B cell (primary cell): ENCODE measurements at regions not wholly inside any gene's neighbourhood (a gene's known extent, or its start where the extent isn't known, plus 50 kb on each side); places are given as distances from the start of the nearest gene placed in this dataset.

ENCODE experiments used
- ATAC-seq: fragments of 200-7000 bp; cut with Tn5 transposase; one replicate; pipeline ENCODE4 v1.10.0; 2021; ENCODE audit warnings: low read depth, mild to moderate bottlenecking, moderate number of reproducible peaks, moderate library complexity
- CTCF ChIA-PET: fragments of 350-600 bp; sonication (Branson Sonifier 250); formaldehyde crosslinking; loops from one replicate; lab custom pipeline; 2021; ENCODE audit warnings: antibody characterized with exemption, inconsistent platforms; lab: Charles Lee
- POLR2A ChIA-PET: fragments of 350-600 bp; sonication (Branson Sonifier 250); formaldehyde crosslinking; loops from one replicate; lab custom pipeline; 2021; ENCODE audit warnings: antibody characterized with exemption; lab: Charles Lee
- DNase-seq: peaks from one replicate; pipeline ENCODE4 v3.0.0; 2013
- H2AFZ ChIP-seq: 2 replicates; pipeline ENCODE4 v1.6.1; 2012; ENCODE audit warnings: mild to moderate bottlenecking, low read depth, low read length; ENCODE audit not compliant: insufficient read depth, poor library complexity, severe bottlenecking
- H3K27ac ChIP-seq, 2 donors: 1 replicate in 1 of 2; 2 replicates in 1 of 2; pipeline ENCODE4 v1.5.1; 2012 to 2013; ENCODE audit warnings: low read length in 2 of 2, mild to moderate bottlenecking in 2 of 2, moderate library complexity in 1 of 2
- H3K27me3 ChIP-seq, 4 experiments: fragments of 200-600 bp in 1 of 4; sonication (generic) in 1 of 4; replicated peaks in 1 of 4; 1 replicate in 2 of 4; 2 replicates in 2 of 4; pipeline versions ENCODE4 v1.6.1 to v1.7.0; 2013 to 2016; ENCODE audit warnings: low read length in 3 of 4, mild to moderate bottlenecking in 2 of 4, mixed read lengths in 1 of 4, moderate library complexity in 1 of 4; ENCODE audit not compliant: insufficient read depth in 4 of 4, control insufficient read depth in 3 of 4; ENCODE audit errors: control extremely low read depth in 1 of 4
- H3K36me3 ChIP-seq, 2 experiments: replicated peaks in 1 of 2; 1 replicate in 1 of 2; 2 replicates in 1 of 2; pipeline versions ENCODE4 v1.6.1 to v1.7.1; 2013; ENCODE audit warnings: low read length in 1 of 2; ENCODE audit not compliant: insufficient read depth in 2 of 2, control insufficient read depth in 1 of 2; ENCODE audit errors: control extremely low read depth in 1 of 2, extremely low read depth in 1 of 2
- H3K4me1 ChIP-seq, 2 donors: fragments of 200-600 bp in 1 of 2; sonication (generic) in 1 of 2; 1 replicate in 1 of 2; 2 replicates in 1 of 2; pipeline versions ENCODE4 v1.5.1 to v1.6.1; 2013 to 2017; ENCODE audit warnings: low read length in 2 of 2; ENCODE audit not compliant: control insufficient read depth in 2 of 2, insufficient read depth in 2 of 2
- H3K4me2 ChIP-seq: replicated peaks from 2 replicates; pipeline ENCODE3; 2012; ENCODE audit warnings: mild to moderate bottlenecking, low read depth, low read length; ENCODE audit not compliant: poor library complexity, severe bottlenecking
- H3K4me3 ChIP-seq, 5 experiments: fragments of 200-600 bp in 1 of 5; sonication (generic) in 1 of 5; 1 replicate in 3 of 5; 2 replicates in 2 of 5; pipeline versions ENCODE4 v1.5.1 to v1.7.0; 2011 to 2016; ENCODE audit warnings: low read length in 4 of 5, mild to moderate bottlenecking in 4 of 5, low read depth in 2 of 5, control low read depth in 1 of 5, moderate library complexity in 1 of 5; ENCODE audit not compliant: insufficient read depth in 1 of 5; ENCODE audit errors: control extremely low read depth in 1 of 5, extremely low read depth in 1 of 5
- H3K79me2 ChIP-seq: fragments of 200-600 bp; sonication (generic); one replicate; pipeline ENCODE4 v1.6.0; 2016; ENCODE audit warnings: low read length; ENCODE audit not compliant: control insufficient read depth, insufficient read depth
- H3K9ac ChIP-seq: fragments of 200-600 bp; sonication (generic); 2 replicates; pipeline ENCODE4 v1.6.1; 2017; ENCODE audit warnings: mild to moderate bottlenecking, low read length, moderate library complexity
- H3K9me3 ChIP-seq, 3 donors: one replicate each; pipeline versions ENCODE4 v1.6.1 to v1.7.1; 2013; ENCODE audit warnings: low read length in 2 of 3; ENCODE audit not compliant: control insufficient read depth in 2 of 3, insufficient read depth in 1 of 3; ENCODE audit errors: control extremely low read depth in 1 of 3
- H4K20me1 ChIP-seq: 2 replicates; pipeline ENCODE4 v1.6.0; 2012; ENCODE audit warnings: mild to moderate bottlenecking, low read length; ENCODE audit not compliant: insufficient read depth, control insufficient read depth, poor library complexity, severe bottlenecking
- H3K27ac Mint-ChIP-seq: one replicate; pipeline ENCODE4 v1.8.0; 2021; ENCODE audit warnings: mixed read lengths
- H3K27me3 Mint-ChIP-seq: one replicate; pipeline ENCODE4 v1.8.0; 2021; ENCODE audit warnings: mixed read lengths
- H3K4me1 Mint-ChIP-seq: one replicate; pipeline ENCODE4 v1.8.0; 2021; ENCODE audit warnings: mixed read lengths
- H3K4me3 Mint-ChIP-seq: one replicate; pipeline ENCODE4 v1.8.0; 2021; ENCODE audit warnings: mixed read lengths
- H3K9me3 Mint-ChIP-seq: one replicate; pipeline ENCODE4 v1.8.0; 2022; ENCODE audit warnings: mixed read lengths; ENCODE audit not compliant: insufficient read depth
- CTCF ChIP-seq: fragments of 200-600 bp; IDR thresholded peaks from one replicate; pipeline ENCODE4 v1.8.0; 2022; ENCODE audit warnings: antibody characterized with exemption, mild to moderate bottlenecking
- EZH2 ChIP-seq: IDR thresholded peaks from 2 replicates; pipeline ENCODE4 v1.6.1; 2012; ENCODE audit warnings: borderline replicate concordance, low read depth, mild to moderate bottlenecking, moderate library complexity, low read length; ENCODE audit not compliant: insufficient read depth, poor library complexity, severe bottlenecking
- WGBS: methylation state at CpG from one replicate; pipeline ENCODE4 v1.1.5; 2013; ENCODE audit warnings: missing lambda C conversion rate; ENCODE audit not compliant: insufficient coverage; 5-methylcytosine and 5-hydroxymethylcytosine counted together
- intact Hi-C: fragments of 100-400 bp; cut with micrococcal nuclease; formaldehyde crosslinking; loops from one replicate; pipeline ENCODE4 v1.10.0; 2022

GRCh38 chr20:58048096-58048702 lies 180.3 kb downstream of the ANKRD60 start:
- no peak overlapping the region for H3K27ac ChIP-seq
- no peaks in the 10 kb centered on the region for H4K20me1 ChIP-seq
- Mint-ChIP-seq H3K27ac (no peak overlapping the region), H3K4me1 (no peaks in the 10 kb centered on the region), H3K27me3 (peaks cover 15% of the 10 kb centered on the region), H3K9me3 (peaks cover 13% of the 10 kb centered on the region), H3K4me3 (no peak overlapping the region)
- no peak overlapping the region for H3K4me2 ChIP-seq
- ChIA-PET CTCF (no interaction called here), POLR2A (no interaction called here)
- H3K79me2 ChIP-seq, result no peaks in the 10 kb centered on the region
- ATAC-seq (no peak), DNase-seq (no peak)
- intact Hi-C loops, result no loop called here
- no peaks in the 10 kb centered on the region for H3K27me3 ChIP-seq
- H3K9ac ChIP-seq, result no peak overlapping the region
- H2AFZ ChIP-seq, result no peak overlapping the region
- H3K4me1 ChIP-seq, result no peaks in the 10 kb centered on the region
- H3K36me3 ChIP-seq, result no peaks in the 10 kb centered on the region
- TF ChIP-seq CTCF (no peak), EZH2 (no peak)
- WGBS, result 33% methylated on average over 2 of the region's 3 CpGs
- no peak overlapping the region for H3K4me3 ChIP-seq
- H3K9me3 ChIP-seq, result peaks cover under 1 to 8% (median 1%) of the 10 kb centered on the region in 3 donors

GRCh38 chr20:58046311-58046710 lies 182.1 kb downstream of the ANKRD60 start:
- Histone ChIP-seq H3K27me3 (no peaks in the 10 kb centered on the region), H3K4me3 (no peak overlapping the region), H4K20me1 (no peaks in the 10 kb centered on the region), H2AFZ (no peak overlapping the region), H3K36me3 (no peaks in the 10 kb centered on the region), H3K9me3 (peaks cover 0 to 4% (median 1%) of the 10 kb centered on the region in 3 donors), H3K4me2 (no peak overlapping the region), H3K9ac (no peak overlapping the region), H3K79me2 (no peaks in the 10 kb centered on the region), H3K27ac (no peak overlapping the region), H3K4me1 (no peaks in the 10 kb centered on the region)
- intact Hi-C loops, result no loop called here
- TF ChIP-seq EZH2, result no peak
- TF ChIP-seq CTCF, result no peak
- WGBS, result 75% methylated on average over 5 of the region's 5 CpGs
- Mint-ChIP-seq H3K27ac (no peak overlapping the region), H3K27me3 (peaks cover 23% of the 10 kb centered on the region), H3K4me3 (no peak overlapping the region), H3K9me3 (peaks cover 7% of the 10 kb centered on the region), H3K4me1 (no peaks in the 10 kb centered on the region)
- DNase-seq (no peak), ATAC-seq (no peak)
- ChIA-PET CTCF (no interaction called here), POLR2A (no interaction called here)
